ENCODE measurements at regions not wholly inside any gene's neighbourhood (a gene's known extent, or its start where the extent isn't known, plus 50 kb on each side); places are given as distances from the start of the nearest gene placed in this dataset.

DNA sequence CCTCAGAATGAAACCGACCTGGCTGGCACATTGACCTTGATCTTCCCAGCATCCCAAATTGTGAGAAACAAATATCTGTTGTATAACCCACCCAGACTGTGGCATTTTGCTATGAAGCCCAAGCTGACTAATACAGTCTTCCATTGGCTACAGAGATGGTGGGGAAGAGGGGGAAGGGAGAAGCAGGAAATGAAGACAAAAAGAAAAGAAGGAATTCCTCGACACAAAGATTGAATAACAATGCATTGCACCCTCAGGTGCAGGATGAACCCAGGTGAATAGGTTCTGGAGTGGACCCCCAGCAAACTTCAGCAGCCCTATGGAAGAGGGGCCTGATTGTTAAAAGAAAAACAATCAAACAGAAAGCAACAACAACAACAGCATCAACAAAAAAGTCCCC lies 270.7 kb downstream of the FSIP2 start:
- no peak for DNase-seq
- Histone ChIP-seq H3K36me3 (no peaks in the 10 kb centered on the region), H3K27me3 (no peaks in the 10 kb centered on the region), H3K27ac (no peak overlapping the region), H3K4me3 (no peak overlapping the region), H3K4me1 (no peaks in the 10 kb centered on the region), H3K9me3 (peaks cover 0 to 59% (median 23%) of the 10 kb centered on the region in 11 donors)
- intact Hi-C loops (cut with DNase I), result no loop called here
- no peak for ATAC-seq
- TF ChIP-seq, protein P1, sequence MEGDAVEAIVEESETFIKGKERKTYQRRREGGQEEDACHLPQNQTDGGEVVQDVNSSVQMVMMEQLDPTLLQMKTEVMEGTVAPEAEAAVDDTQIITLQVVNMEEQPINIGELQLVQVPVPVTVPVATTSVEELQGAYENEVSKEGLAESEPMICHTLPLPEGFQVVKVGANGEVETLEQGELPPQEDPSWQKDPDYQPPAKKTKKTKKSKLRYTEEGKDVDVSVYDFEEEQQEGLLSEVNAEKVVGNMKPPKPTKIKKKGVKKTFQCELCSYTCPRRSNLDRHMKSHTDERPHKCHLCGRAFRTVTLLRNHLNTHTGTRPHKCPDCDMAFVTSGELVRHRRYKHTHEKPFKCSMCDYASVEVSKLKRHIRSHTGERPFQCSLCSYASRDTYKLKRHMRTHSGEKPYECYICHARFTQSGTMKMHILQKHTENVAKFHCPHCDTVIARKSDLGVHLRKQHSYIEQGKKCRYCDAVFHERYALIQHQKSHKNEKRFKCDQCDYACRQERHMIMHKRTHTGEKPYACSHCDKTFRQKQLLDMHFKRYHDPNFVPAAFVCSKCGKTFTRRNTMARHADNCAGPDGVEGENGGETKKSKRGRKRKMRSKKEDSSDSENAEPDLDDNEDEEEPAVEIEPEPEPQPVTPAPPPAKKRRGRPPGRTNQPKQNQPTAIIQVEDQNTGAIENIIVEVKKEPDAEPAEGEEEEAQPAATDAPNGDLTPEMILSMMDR (IDR thresholded peaks at IDR 0.05), result no peak
- WGBS, 2 donors, result 75 to 80% methylated on average over 2 of the region's 2 CpGs

DNA sequence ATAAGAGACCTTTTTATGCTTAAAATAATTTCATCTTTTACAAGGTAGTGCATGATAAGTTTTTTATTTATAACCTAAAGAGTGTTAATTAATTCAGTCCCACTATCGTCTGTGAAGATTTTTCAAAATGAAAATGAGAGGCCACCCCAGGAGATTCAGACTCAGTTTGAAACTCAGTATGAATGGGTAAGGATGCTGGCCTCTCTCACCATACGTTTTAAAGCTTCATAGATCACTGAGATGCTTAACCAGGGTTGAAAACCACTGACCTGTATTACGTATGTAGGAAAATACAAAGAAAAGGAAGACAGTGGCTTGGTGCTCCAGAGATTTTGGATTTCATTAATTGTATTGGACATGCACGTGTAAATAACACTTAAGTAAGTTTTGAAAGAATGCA lies 278.7 kb downstream of the FSIP2 start:
- ATAC-seq (no peak), DNase-seq (no peak)
- H3K4me1 ChIP-seq, result no peaks in the 10 kb centered on the region
- TF ChIP-seq, protein P1 (IDR thresholded peaks at IDR 0.05), result no peak
- no peak overlapping the region for H3K4me3 ChIP-seq
- H3K27ac ChIP-seq, result no peak overlapping the region
- intact Hi-C loops (cut with DNase I), result no loop called here
- H3K27me3 ChIP-seq, result no peaks in the 10 kb centered on the region
- H3K36me3 ChIP-seq, result no peaks in the 10 kb centered on the region
- H3K9me3 ChIP-seq, result peaks cover 0 to 33% (median 20%) of the 10 kb centered on the region in 11 donors
- 89 to 91% methylated on average over 4 of the region's 4 CpGs for WGBS, 2 donors

DNA sequence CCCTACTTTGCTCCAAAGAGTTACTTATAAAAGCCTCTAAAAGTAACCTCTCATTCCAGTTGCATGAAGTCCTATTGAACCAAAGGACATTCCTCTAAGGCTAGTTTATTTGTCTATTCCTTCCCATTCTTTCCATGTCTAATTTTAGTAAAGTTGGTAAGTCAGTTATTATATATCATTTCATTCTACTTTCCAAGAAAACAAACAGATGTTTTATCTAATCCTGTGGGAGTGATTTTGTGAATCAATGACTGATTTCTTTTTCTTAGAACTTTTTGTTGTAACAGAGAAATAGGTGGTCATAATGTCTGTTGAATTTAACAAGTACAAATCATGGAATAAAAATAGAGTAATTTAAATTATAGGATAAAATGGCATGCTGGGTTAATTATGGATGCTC lies 286.3 kb downstream of the FSIP2 start:
- H3K4me1 ChIP-seq, result no peaks in the 10 kb centered on the region
- no peaks in the 10 kb centered on the region for H3K27me3 ChIP-seq
- TF ChIP-seq, protein P1 (IDR thresholded peaks at IDR 0.05), result no peak
- DNase-seq (no peak), ATAC-seq (no peak)
- intact Hi-C loops (cut with DNase I), result no loop called here
- H3K27ac ChIP-seq, result no peak overlapping the region
- H3K36me3 ChIP-seq, result no peaks in the 10 kb centered on the region
- H3K4me3 ChIP-seq, result no peak overlapping the region
- H3K9me3 ChIP-seq, result peaks cover 0 to 10% (median 0%) of the 10 kb centered on the region in 11 donors

DNA sequence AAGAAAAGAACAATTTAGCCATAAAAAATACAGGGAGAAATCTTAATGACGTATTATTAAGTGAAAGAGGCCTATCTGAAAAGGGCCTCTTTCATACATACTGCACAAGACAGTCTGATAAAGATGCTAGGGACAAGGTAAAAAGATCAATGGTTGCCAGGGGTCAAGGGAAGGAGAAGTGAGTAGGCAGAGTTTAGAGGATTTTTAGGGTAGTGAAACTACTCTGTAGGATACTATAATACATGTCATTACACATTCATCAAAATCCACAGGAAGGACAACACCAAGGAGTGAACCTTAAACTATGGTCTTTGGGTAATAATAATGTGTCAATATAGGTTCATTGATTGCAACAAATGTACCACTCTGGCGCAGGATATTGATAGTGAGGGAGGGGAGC lies 289.3 kb downstream of the FSIP2 start:
- Histone ChIP-seq H3K36me3 (no peaks in the 10 kb centered on the region), H3K9me3 (no peaks in the 10 kb centered on the region), H3K27me3 (no peaks in the 10 kb centered on the region), H3K4me3 (no peak overlapping the region), H3K27ac (no peak overlapping the region), H3K4me1 (no peaks in the 10 kb centered on the region)
- ATAC-seq (no peak), DNase-seq (no peak)
- intact Hi-C loops (cut with DNase I), result no loop called here
- 95 to 97% methylated on average over 2 of the region's 2 CpGs for WGBS, 2 donors
- TF ChIP-seq, protein P1 (IDR thresholded peaks at IDR 0.05), result no peak

DNA sequence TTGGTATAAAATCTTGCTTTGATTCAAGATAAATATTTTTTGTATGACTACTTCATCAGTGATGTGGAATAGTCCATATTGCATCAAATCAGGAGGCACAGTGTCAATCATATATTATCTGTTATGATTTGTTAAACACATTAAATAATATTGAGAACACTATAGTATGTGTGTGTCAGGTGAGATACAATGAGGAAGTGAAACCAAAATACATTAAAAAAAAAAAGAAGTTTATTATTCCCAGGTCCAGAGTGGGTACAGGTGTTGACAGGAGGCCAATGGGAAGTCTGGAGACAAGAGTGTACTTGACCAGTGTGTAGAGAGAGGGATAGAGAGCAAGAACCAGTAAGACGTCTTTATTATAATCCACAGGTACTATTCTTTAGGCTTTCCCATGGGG lies 292.6 kb downstream of the FSIP2 start:
- ATAC-seq, result no peak
- Histone ChIP-seq H3K9me3 (no peaks in the 10 kb centered on the region), H3K36me3 (no peaks in the 10 kb centered on the region), H3K4me3 (no peak overlapping the region), H3K27ac (no peak overlapping the region), H3K27me3 (no peaks in the 10 kb centered on the region), H3K4me1 (no peaks in the 10 kb centered on the region)
- WGBS, 2 donors, result 86 to 89% methylated on average over 1 of the region's 1 CpG
- TF ChIP-seq, protein P1 (IDR thresholded peaks at IDR 0.05), result no peak
- intact Hi-C loops (cut with DNase I), result no loop called here
- no peak for DNase-seq
